Muscle of back (tissue), 3 donors: ENCODE measurements at regions not wholly inside any gene's neighbourhood (a gene's known extent, or its start where the extent isn't known, plus 50 kb on each side); places are given as distances from the start of the nearest gene placed in this dataset.

Experiments used
- DNase-seq, 3 donors: peaks; one replicate each; pipeline versions ENCODE4 v3.0.0 to v3.0.0-alpha.2; 2013

- DNase-seq = no peak
Measured at GRCh38 chr6:163994566-163994965, 580.0 kb downstream of the QKI start.

- no peak for DNase-seq
Measured at GRCh38 chr6:163992701-163993100, 578.2 kb downstream of the QKI start.

GRCh38 chr6:163992056-163992455, 577.5 kb downstream of the QKI start:
- DNase-seq = no peak

- no peak for DNase-seq
Measured at GRCh38 chr6:163991321-163991720, 576.8 kb downstream of the QKI start.

GRCh38 chr6:163986313-163986712, 571.8 kb downstream of the QKI start:
- DNase-seq = no peak

GRCh38 chr6:163985710-163986109, 571.2 kb downstream of the QKI start:
- DNase-seq = no peak

GRCh38 chr6:163985040-163985439, 570.5 kb downstream of the QKI start:
- no peak for DNase-seq

- DNase-seq = no peak
Measured at GRCh38 chr6:163984124-163984936, 569.8 kb downstream of the QKI start.

GRCh38 chr6:163983679-163984078, 569.2 kb downstream of the QKI start:
- no peak for DNase-seq

- DNase-seq = peak in 2 of 3 donors; percentile 65 to 79
Measured at GRCh38 chr6:163974322-163974721, 559.8 kb downstream of the QKI start.

GRCh38 chr6:163971841-163972838, 557.6 kb downstream of the QKI start:
- DNase-seq = no peak

- DNase-seq = no peak
Measured at GRCh38 chr6:163970846-163971564, 556.5 kb downstream of the QKI start.

GRCh38 chr6:163965426-163966348, 551.2 kb downstream of the QKI start:
- DNase-seq = peak in 1 of 3 donors; percentile 66

- no peak for DNase-seq
Measured at GRCh38 chr6:163964789-163965188, 550.3 kb downstream of the QKI start.

- DNase-seq = no peak
Measured at GRCh38 chr6:163963205-163964120, 548.9 kb downstream of the QKI start.

GRCh38 chr6:163962627-163963117, 548.2 kb downstream of the QKI start:
- DNase-seq = no peak

GRCh38 chr6:163960128-163960527, 545.6 kb downstream of the QKI start:
- no peak for DNase-seq

- no peak for DNase-seq
Measured at GRCh38 chr6:163958646-163959045, 544.1 kb downstream of the QKI start.
